SK-N-SH (cell line): ENCODE measurements at regions not wholly inside any gene's neighbourhood (a gene's known extent, or its start where the extent isn't known, plus 50 kb on each side); places are given as distances from the start of the nearest gene placed in this dataset.
A peak's percentile ranks its signal among the peaks of the same experiment; 100 is the strongest.

ENCODE experiments used
- CTCF ChIA-PET: fragments of 300-600, 350-600 bp; formaldehyde crosslinking; extraction: SDS; loops from one replicate; lab custom pipeline; 2021; lab: Yijun Ruan, JAX
- POLR2A ChIA-PET: fragments of 350-600 bp; sonication (Branson Sonifier 250); formaldehyde crosslinking; extraction: SDS; loops from one replicate; lab custom pipeline; 2020; ENCODE audit warnings: antibody characterized with exemption, inconsistent platforms; lab: Yijun Ruan, JAX
- DNase-seq: peaks from one replicate; pipeline ENCODE4 v3.0.0; 2012
- H2AFZ ChIP-seq: fragments of 200-600 bp; sonication (generic); 2 replicates; pipeline ENCODE4 v1.8.1; 2016; ENCODE audit warnings: antibody characterized with exemption, mild to moderate bottlenecking, low read depth
- H3F3A ChIP-seq: fragments of 200-600 bp; sonication (generic); replicated peaks from 2 replicates; pipeline ENCODE3; 2016; ENCODE audit warnings: antibody characterized with exemption, mild to moderate bottlenecking; ENCODE audit not compliant: insufficient read depth
- H3K27ac ChIP-seq, 2 experiments: fragments of 200-500 bp in 1 of 2; fragments of 200-600 bp in 1 of 2; sonication (Bioruptor generic) in 1 of 2; sonication (generic), shearing (Covaris generic) in 1 of 2; 2 replicates each; pipeline versions ENCODE4 v1.5.1 to v1.6.1; 2014 to 2016; ENCODE audit warnings: low read depth in 2 of 2, inconsistent platforms in 1 of 2, low read length in 1 of 2, mild to moderate bottlenecking in 1 of 2, mixed read lengths in 1 of 2
- H3K27me3 ChIP-seq: fragments of 200-600 bp; sonication (generic), shearing (Covaris generic); 2 replicates; pipeline ENCODE4 v1.6.1; 2016; ENCODE audit warnings: mixed run types; ENCODE audit not compliant: insufficient read depth
- H3K36me3 ChIP-seq, 2 experiments: fragments of 200-500 bp in 1 of 2; fragments of 200-600 bp in 1 of 2; sonication (Bioruptor generic) in 1 of 2; sonication (generic) in 1 of 2; replicated peaks in 1 of 2; 2 replicates each; pipeline versions ENCODE3 to v1.5.1; 2014 to 2016; ENCODE audit warnings: low read length in 1 of 2, mild to moderate bottlenecking in 1 of 2; ENCODE audit not compliant: insufficient read depth in 2 of 2, control insufficient read depth in 1 of 2
- H3K4me1 ChIP-seq, 2 experiments: fragments of 200-500 bp in 1 of 2; fragments of 200-600 bp in 1 of 2; sonication (Bioruptor generic) in 1 of 2; sonication (generic), shearing (Covaris generic) in 1 of 2; 2 replicates each; pipeline versions ENCODE4 v1.5.1 to v1.6.1; 2014 to 2016; ENCODE audit warnings: low read depth in 1 of 2, low read length in 1 of 2, mixed run types in 1 of 2; ENCODE audit not compliant: insufficient read depth in 2 of 2, control insufficient read depth in 1 of 2
- H3K4me2 ChIP-seq: fragments of 200-600 bp; sonication (generic), shearing (Covaris generic); 2 replicates; pipeline ENCODE4 v1.6.1; 2017; ENCODE audit warnings: mixed run types
- H3K4me3 ChIP-seq, 2 experiments: fragments of 200-500 bp in 1 of 2; fragments of 200-600 bp in 1 of 2; sonication (Bioruptor generic) in 1 of 2; sonication (generic), shearing (Covaris generic) in 1 of 2; 2 replicates each; pipeline versions ENCODE4 v1.5.1 to v1.8.1; 2014 to 2016; ENCODE audit warnings: low read depth in 2 of 2, inconsistent platforms in 1 of 2, low read length in 1 of 2, mild to moderate bottlenecking in 1 of 2, mixed read lengths in 1 of 2, moderate library complexity in 1 of 2
- H3K79me2 ChIP-seq: fragments of 200-600 bp; sonication (generic); 2 replicates; pipeline ENCODE4 v1.8.1; 2017; ENCODE audit warnings: mild to moderate bottlenecking; ENCODE audit not compliant: insufficient read depth
- H3K9ac ChIP-seq: fragments of 200-600 bp; sonication (generic); 2 replicates; pipeline ENCODE4 v1.6.1; 2017; ENCODE audit warnings: mixed run types
- H3K9me2 ChIP-seq: fragments of 200-600 bp; sonication (generic); 2 replicates; pipeline ENCODE4 v1.6.1; 2017; ENCODE audit warnings: mixed run types
- H3K9me3 ChIP-seq: fragments of 200-600 bp; sonication (generic); 2 replicates; pipeline ENCODE4 v1.6.1; 2017; ENCODE audit warnings: mixed run types, mild to moderate bottlenecking, moderate library complexity
- H4K20me1 ChIP-seq: fragments of 200-600 bp; sonication (generic); 2 replicates; pipeline ENCODE4 v1.6.1; 2017; ENCODE audit warnings: mild to moderate bottlenecking, mixed run types; ENCODE audit not compliant: insufficient read depth
- CHD2 ChIP-seq: fragments of 150-350 bp; IDR thresholded peaks from 2 replicates; pipeline ENCODE4 v1.6.1; 2018; ENCODE audit warnings: low read length; ENCODE audit not compliant: partially characterized antibody
- EP300 ChIP-seq, 2 experiments: IDR thresholded peaks; 2 replicates each; pipeline versions ENCODE4 v1.4.0 to v1.6.1; 2012; ENCODE audit warnings: borderline replicate concordance in 1 of 2, low read depth in 1 of 2, low read length in 1 of 2
- EZH2phosphoT487 ChIP-seq: fragments of 200-600 bp; sonication (generic); IDR thresholded peaks from 2 replicates; pipeline ENCODE4 v1.6.1; 2017; ENCODE audit warnings: low read depth, mixed run types, mild to moderate bottlenecking, antibody characterized with exemption, moderate library complexity, borderline replicate concordance
- GABPA ChIP-seq: IDR thresholded peaks from 2 replicates; pipeline ENCODE4 v1.4.0; 2012; ENCODE audit warnings: low read depth, mild to moderate bottlenecking
- MEF2A ChIP-seq: IDR thresholded peaks from 2 replicates; pipeline ENCODE4 v1.4.0; 2012; ENCODE audit warnings: low read depth, borderline replicate concordance
- MXI1 ChIP-seq: IDR thresholded peaks from 2 replicates; pipeline ENCODE4 v1.6.1; 2012; ENCODE audit warnings: mild to moderate bottlenecking, low read depth, low read length, improper control_type of control experiment
- NFIC ChIP-seq: IDR thresholded peaks from 2 replicates; pipeline ENCODE4 v1.4.0; 2012; ENCODE audit warnings: borderline replicate concordance
- RFX5 ChIP-seq: IDR thresholded peaks from 2 replicates; pipeline ENCODE4 v1.6.1; 2012; ENCODE audit warnings: mild to moderate bottlenecking, improper control_type of control experiment, low read length
- RXRA ChIP-seq: IDR thresholded peaks from 2 replicates; pipeline ENCODE4 v1.4.0; 2012; ENCODE audit warnings: low read depth, mild to moderate bottlenecking, borderline replicate concordance
- YY1 ChIP-seq: IDR thresholded peaks from 2 replicates; pipeline ENCODE4 v1.4.0; 2012; ENCODE audit warnings: low read depth, mild to moderate bottlenecking
- WGBS: methylation state at CpG from one replicate; pipeline ENCODE4 v1.1.6; 2017; ENCODE audit warnings: low lambda C conversion rate; 5-methylcytosine and 5-hydroxymethylcytosine counted together
- TF ChIP-seq, protein P1 (sequence below): IDR thresholded peaks from 2 replicates; pipeline ENCODE4 v1.6.1; 2012; ENCODE audit warnings: mild to moderate bottlenecking, low read depth, low read length, moderate library complexity
- TF ChIP-seq, protein P2 (sequence below): fragments of 200-600 bp; sonication (generic); IDR thresholded peaks from 2 replicates; pipeline ENCODE4 v1.6.1; 2017; ENCODE audit warnings: antibody characterized with exemption, mild to moderate bottlenecking, moderate library complexity
- TF ChIP-seq, protein P3 (sequence below): IDR thresholded peaks from 2 replicates; pipeline ENCODE4 v1.4.0; 2012; ENCODE audit warnings: low read depth
- TF ChIP-seq, protein P4 (sequence below): fragments of 150-350 bp; IDR thresholded peaks from 2 replicates; pipeline ENCODE4 v1.6.1; 2017; ENCODE audit warnings: antibody characterized with exemption, low read length, low read depth, borderline replicate concordance

- Histone ChIP-seq H4K20me1 (no peaks in the 10 kb centered on the region), H3K9me3 (no peaks in the 10 kb centered on the region), H3K27ac (no peak overlapping the region), H3K27me3 (peaks cover 11% of the 10 kb centered on the region; the same call in 1 of the 2 replicates), H3K36me3 (no peaks in the 10 kb centered on the region), H3K4me2 (no peak overlapping the region), H3K9me2 (no peaks in the 10 kb centered on the region), H3K9ac (no peak overlapping the region), H3F3A (no peaks in the 10 kb centered on the region), H3K79me2 (no peaks in the 10 kb centered on the region), H2AFZ (no peak overlapping the region), H3K4me1 (no peaks in the 10 kb centered on the region), H3K4me3 (no peak overlapping the region)
- ChIA-PET POLR2A (no interaction called here), CTCF (no interaction called here)
- TF ChIP-seq EP300 (IDR thresholded peaks at IDR 0.05; ENCODE audit: borderline replicate concordance in 1 of 2, low read depth in 1 of 2, low read length in 1 of 2) (no peak), MEF2A (no peak)
- TF ChIP-seq, protein P1, sequence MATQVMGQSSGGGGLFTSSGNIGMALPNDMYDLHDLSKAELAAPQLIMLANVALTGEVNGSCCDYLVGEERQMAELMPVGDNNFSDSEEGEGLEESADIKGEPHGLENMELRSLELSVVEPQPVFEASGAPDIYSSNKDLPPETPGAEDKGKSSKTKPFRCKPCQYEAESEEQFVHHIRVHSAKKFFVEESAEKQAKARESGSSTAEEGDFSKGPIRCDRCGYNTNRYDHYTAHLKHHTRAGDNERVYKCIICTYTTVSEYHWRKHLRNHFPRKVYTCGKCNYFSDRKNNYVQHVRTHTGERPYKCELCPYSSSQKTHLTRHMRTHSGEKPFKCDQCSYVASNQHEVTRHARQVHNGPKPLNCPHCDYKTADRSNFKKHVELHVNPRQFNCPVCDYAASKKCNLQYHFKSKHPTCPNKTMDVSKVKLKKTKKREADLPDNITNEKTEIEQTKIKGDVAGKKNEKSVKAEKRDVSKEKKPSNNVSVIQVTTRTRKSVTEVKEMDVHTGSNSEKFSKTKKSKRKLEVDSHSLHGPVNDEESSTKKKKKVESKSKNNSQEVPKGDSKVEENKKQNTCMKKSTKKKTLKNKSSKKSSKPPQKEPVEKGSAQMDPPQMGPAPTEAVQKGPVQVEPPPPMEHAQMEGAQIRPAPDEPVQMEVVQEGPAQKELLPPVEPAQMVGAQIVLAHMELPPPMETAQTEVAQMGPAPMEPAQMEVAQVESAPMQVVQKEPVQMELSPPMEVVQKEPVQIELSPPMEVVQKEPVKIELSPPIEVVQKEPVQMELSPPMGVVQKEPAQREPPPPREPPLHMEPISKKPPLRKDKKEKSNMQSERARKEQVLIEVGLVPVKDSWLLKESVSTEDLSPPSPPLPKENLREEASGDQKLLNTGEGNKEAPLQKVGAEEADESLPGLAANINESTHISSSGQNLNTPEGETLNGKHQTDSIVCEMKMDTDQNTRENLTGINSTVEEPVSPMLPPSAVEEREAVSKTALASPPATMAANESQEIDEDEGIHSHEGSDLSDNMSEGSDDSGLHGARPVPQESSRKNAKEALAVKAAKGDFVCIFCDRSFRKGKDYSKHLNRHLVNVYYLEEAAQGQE, result peak; percentile 94
- TF ChIP-seq, protein P2, sequence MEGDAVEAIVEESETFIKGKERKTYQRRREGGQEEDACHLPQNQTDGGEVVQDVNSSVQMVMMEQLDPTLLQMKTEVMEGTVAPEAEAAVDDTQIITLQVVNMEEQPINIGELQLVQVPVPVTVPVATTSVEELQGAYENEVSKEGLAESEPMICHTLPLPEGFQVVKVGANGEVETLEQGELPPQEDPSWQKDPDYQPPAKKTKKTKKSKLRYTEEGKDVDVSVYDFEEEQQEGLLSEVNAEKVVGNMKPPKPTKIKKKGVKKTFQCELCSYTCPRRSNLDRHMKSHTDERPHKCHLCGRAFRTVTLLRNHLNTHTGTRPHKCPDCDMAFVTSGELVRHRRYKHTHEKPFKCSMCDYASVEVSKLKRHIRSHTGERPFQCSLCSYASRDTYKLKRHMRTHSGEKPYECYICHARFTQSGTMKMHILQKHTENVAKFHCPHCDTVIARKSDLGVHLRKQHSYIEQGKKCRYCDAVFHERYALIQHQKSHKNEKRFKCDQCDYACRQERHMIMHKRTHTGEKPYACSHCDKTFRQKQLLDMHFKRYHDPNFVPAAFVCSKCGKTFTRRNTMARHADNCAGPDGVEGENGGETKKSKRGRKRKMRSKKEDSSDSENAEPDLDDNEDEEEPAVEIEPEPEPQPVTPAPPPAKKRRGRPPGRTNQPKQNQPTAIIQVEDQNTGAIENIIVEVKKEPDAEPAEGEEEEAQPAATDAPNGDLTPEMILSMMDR, result no peak
- TF ChIP-seq, protein P3, sequence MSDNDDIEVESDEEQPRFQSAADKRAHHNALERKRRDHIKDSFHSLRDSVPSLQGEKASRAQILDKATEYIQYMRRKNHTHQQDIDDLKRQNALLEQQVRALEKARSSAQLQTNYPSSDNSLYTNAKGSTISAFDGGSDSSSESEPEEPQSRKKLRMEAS, result no peak
- 47% methylated on average over 10 of the region's 11 CpGs for WGBS
- no peak for DNase-seq
Measured at GRCh38 chr9:126108240-126108639, 218.4 kb upstream of the MVB12B start.

DNA sequence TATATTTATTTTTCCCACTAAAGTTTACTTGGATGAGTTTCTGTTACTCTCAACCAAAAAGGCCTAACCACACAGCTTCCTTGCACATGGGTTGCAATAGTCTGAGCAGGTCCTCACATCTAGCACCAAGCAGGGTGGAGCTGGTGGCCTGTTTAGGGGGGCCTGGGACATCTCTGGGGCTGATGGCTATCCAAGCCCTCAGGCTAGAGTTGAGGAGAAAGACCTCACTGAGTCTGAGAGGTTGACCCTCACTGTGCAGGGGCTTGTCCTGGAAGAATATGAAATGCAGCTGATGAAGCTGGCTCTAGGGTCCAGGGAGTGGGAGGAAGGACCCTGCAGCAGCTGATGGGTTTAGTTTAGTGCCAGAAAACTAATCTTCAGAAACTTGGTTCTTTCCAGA, 217.1 kb upstream of the MVB12B start:
- Histone ChIP-seq H3K36me3 (no peaks in the 10 kb centered on the region), H3K9ac (no peak overlapping the region), H4K20me1 (no peaks in the 10 kb centered on the region), H3F3A (no peaks in the 10 kb centered on the region), H3K4me2 (no peak overlapping the region), H3K9me3 (no peaks in the 10 kb centered on the region), H3K27me3 (peaks cover 14% of the 10 kb centered on the region; the same call in 1 of the 2 replicates), H3K4me1 (no peaks in the 10 kb centered on the region), H3K9me2 (no peaks in the 10 kb centered on the region), H3K79me2 (no peaks in the 10 kb centered on the region), H2AFZ (no peak overlapping the region), H3K27ac (no peak overlapping the region), H3K4me3 (no peak overlapping the region)
- no peak for DNase-seq
- TF ChIP-seq MEF2A (no peak), RFX5 (no peak), CHD2 (no peak), YY1 (no peak), NFIC (no peak), GABPA (no peak), MXI1 (no peak), RXRA (no peak), EZH2phosphoT487 (no peak)
- TF ChIP-seq, protein P4, sequence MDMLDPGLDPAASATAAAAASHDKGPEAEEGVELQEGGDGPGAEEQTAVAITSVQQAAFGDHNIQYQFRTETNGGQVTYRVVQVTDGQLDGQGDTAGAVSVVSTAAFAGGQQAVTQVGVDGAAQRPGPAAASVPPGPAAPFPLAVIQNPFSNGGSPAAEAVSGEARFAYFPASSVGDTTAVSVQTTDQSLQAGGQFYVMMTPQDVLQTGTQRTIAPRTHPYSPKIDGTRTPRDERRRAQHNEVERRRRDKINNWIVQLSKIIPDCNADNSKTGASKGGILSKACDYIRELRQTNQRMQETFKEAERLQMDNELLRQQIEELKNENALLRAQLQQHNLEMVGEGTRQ, result no peak
- TF ChIP-seq, protein P3, result no peak
- POLR2A ChIA-PET, result no interaction called here
- CTCF ChIA-PET, result no interaction called here
